Stomach (tissue), 8 donors: ENCODE measurements at regions not wholly inside any gene's neighbourhood (a gene's known extent, or its start where the extent isn't known, plus 50 kb on each side); places are given as distances from the start of the nearest gene placed in this dataset.

Experiments used
- DNase-seq, 2 donors: peaks; one replicate each; pipeline versions ENCODE4 v3.0.0 to v3.0.0-alpha.2; 2013 to 2019
- H3K27ac ChIP-seq, 5 donors: fragments of 200-600 bp in 4 of 5; sonication (generic) in 4 of 5; one replicate each; pipeline ENCODE4 v1.5.1; 2013 to 2019; ENCODE audit warnings: mild to moderate bottlenecking in 1 of 5, moderate library complexity in 1 of 5
- H3K27me3 ChIP-seq, 3 donors: fragments of 200-600 bp; sonication (generic); one replicate each; pipeline ENCODE4 v1.5.1; 2017 to 2019; ENCODE audit warnings: mixed run types in 1 of 3
- H3K36me3 ChIP-seq, 4 donors: fragments of 200-600 bp; sonication (generic); 1 replicate in 3 of 4; 2 replicates in 1 of 4; pipeline ENCODE4 v1.5.1; 2016 to 2019
- H3K4me1 ChIP-seq, 4 donors: fragments of 200-600 bp; sonication (generic); one replicate each; pipeline ENCODE4 v1.5.1; 2016 to 2019
- H3K4me3 ChIP-seq, 4 donors: fragments of 200-600 bp; sonication (generic) in 3 of 4; one replicate each; pipeline ENCODE4 v1.5.1; 2016 to 2019; ENCODE audit warnings: mild to moderate bottlenecking in 1 of 4
- H3K9me3 ChIP-seq, 4 donors: fragments of 200-600 bp; sonication (generic); one replicate each; pipeline ENCODE4 v1.5.1; 2016 to 2019
- EP300 ChIP-seq: sonication (generic); formaldehyde crosslinking; IDR thresholded peaks from one replicate; pipeline ENCODE4 v1.6.1; 2017; ENCODE audit warnings: antibody characterized with exemption
- POLR2A ChIP-seq, 4 donors: fragments of 450-650 bp; IDR thresholded peaks; one replicate each; pipeline ENCODE4 v1.6.1; 2016; ENCODE audit warnings: antibody characterized with exemption in 4 of 4, control low read depth in 2 of 4, mild to moderate bottlenecking in 1 of 4, moderate library complexity in 1 of 4
- POLR2AphosphoS5 ChIP-seq, 3 donors: sonication (generic); formaldehyde crosslinking; IDR thresholded peaks; one replicate each; pipeline ENCODE4 v1.6.1; 2016; ENCODE audit warnings: antibody characterized with exemption in 3 of 3
- WGBS, 5 donors: extraction: QIAGEN DNeasy Blood & Tissue Kit in 3 of 5; methylation state at CpG; one replicate each; pipeline versions ENCODE4 v1.1.5 to v1.1.7; 2013 to 2018; 5-methylcytosine and 5-hydroxymethylcytosine counted together
- intact Hi-C: fragments of 100-400 bp; cut with DNase I; formaldehyde crosslinking; loops from one replicate; pipeline ENCODE4 v1.15.1; 2023; ENCODE audit warnings: low total_unique reads
- TF ChIP-seq, protein P1 (sequence below), 7 experiments: fragments of 450-650 bp in 4 of 7; fragments of 200-600 bp in 3 of 7; sonication (generic) in 3 of 7; IDR thresholded peaks; one replicate each; pipeline ENCODE4 v1.5.1; 2016 to 2019; ENCODE audit warnings: antibody characterized with exemption in 7 of 7, control low read depth in 2 of 7, mild to moderate bottlenecking in 1 of 7
- donor health status: healthy with polysubstance abuse.
- donor health status: Bipolar disorder and iron deficiency.
- donor health status: healthy.

DNA sequence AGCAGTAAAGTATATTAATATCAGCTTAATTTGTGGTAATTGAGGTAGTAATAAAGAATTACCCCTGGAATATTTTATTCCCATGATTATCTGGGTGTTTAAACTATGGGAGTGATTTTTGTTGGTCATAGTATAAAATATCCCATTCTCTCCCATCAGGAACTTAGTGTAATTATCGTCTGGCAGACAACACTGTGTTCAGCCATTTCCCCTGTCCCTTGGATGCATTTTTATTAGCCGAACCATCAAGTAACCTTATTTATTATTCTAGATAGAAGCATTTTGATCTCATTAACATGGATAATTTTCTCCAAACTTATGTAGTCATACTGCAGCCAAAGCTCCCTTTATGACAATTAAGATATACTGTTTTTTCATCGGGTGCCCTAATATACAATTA is 320.8 kb downstream of the MAT2B start:
- Histone ChIP-seq H3K27ac (no peak overlapping the region), H3K9me3 (peaks cover 0 to 10% (median 7%) of the 10 kb centered on the region in 4 donors), H3K36me3 (no peaks in the 10 kb centered on the region), H3K27me3 (no peaks in the 10 kb centered on the region), H3K4me3 (no peak overlapping the region), H3K4me1 (no peaks in the 10 kb centered on the region)
- no peak for DNase-seq
- intact Hi-C loops: no loop called here
- TF ChIP-seq, protein P1, sequence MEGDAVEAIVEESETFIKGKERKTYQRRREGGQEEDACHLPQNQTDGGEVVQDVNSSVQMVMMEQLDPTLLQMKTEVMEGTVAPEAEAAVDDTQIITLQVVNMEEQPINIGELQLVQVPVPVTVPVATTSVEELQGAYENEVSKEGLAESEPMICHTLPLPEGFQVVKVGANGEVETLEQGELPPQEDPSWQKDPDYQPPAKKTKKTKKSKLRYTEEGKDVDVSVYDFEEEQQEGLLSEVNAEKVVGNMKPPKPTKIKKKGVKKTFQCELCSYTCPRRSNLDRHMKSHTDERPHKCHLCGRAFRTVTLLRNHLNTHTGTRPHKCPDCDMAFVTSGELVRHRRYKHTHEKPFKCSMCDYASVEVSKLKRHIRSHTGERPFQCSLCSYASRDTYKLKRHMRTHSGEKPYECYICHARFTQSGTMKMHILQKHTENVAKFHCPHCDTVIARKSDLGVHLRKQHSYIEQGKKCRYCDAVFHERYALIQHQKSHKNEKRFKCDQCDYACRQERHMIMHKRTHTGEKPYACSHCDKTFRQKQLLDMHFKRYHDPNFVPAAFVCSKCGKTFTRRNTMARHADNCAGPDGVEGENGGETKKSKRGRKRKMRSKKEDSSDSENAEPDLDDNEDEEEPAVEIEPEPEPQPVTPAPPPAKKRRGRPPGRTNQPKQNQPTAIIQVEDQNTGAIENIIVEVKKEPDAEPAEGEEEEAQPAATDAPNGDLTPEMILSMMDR (IDR thresholded peaks at IDR 0.05): no peak
- no peak for TF ChIP-seq POLR2A (IDR thresholded peaks at IDR 0.05)
- TF ChIP-seq EP300: no peak
- no peak for TF ChIP-seq POLR2AphosphoS5 (IDR thresholded peaks at IDR 0.05)
- WGBS, 5 donors: 81 to 91% (median 89%) methylated on average over 3 of the region's 3 CpGs

DNA sequence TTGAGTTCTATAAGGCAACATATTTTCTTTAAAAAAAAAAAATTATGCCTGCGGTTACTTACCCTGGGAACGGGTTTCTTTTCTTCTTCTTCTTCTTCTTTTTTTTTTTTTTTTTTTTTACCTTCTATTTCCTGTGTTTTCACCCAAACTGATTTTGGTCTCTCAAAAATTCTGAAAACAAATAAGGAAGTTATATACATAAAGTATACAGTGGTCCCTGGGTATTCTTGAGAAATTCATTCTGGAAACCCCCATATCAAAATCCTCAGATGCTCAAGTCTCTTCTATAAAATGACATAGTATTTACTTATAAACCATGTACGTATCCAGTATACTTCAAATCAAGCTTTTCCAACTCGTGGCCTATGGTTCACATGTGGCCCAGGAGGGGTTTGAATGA is 326.7 kb downstream of the MAT2B start:
- no peaks in the 10 kb centered on the region for H3K4me1 ChIP-seq
- no peak for DNase-seq
- intact Hi-C loops: no loop called here
- H3K27me3 ChIP-seq: no peaks in the 10 kb centered on the region
- no peak overlapping the region for H3K27ac ChIP-seq
- H3K36me3 ChIP-seq: no peaks in the 10 kb centered on the region
- TF ChIP-seq POLR2AphosphoS5 (IDR thresholded peaks at IDR 0.05) (no peak), EP300 (no peak), POLR2A (IDR thresholded peaks at IDR 0.05) (no peak)
- TF ChIP-seq, protein P1 (IDR thresholded peaks at IDR 0.05): no peak
- 73 to 76% (median 75%) methylated on average over 4 of the region's 4 CpGs for WGBS, 5 donors
- no peaks in the 10 kb centered on the region for H3K9me3 ChIP-seq
- H3K4me3 ChIP-seq: no peak overlapping the region

DNA sequence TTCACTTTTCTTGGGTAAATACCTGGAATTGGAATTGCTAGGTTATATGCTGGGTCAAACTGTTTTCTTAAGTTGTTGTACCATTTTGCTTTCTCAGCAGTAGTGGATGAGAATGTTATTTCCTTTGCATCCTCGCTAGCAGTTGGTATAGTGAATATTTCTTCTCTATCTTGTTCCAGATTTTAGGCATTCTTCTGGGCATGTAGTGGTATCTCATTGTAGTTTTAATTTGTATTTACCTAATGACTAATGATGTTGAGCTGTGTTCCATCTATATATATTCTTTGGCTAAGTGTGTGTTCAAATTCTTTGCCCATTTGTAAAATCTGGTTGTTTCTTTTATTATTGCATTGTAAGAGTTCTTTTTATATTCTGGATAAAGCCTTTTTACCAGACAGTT is 333.3 kb downstream of the MAT2B start:
- no peaks in the 10 kb centered on the region for H3K9me3 ChIP-seq
- H3K4me3 ChIP-seq: no peak overlapping the region
- no peaks in the 10 kb centered on the region for H3K27me3 ChIP-seq
- intact Hi-C loops: no loop called here
- TF ChIP-seq POLR2A (IDR thresholded peaks at IDR 0.05) (no peak), POLR2AphosphoS5 (IDR thresholded peaks at IDR 0.05) (no peak), EP300 (no peak)
- TF ChIP-seq, protein P1 (IDR thresholded peaks at IDR 0.05): no peak
- no peaks in the 10 kb centered on the region for H3K36me3 ChIP-seq
- 12 to 83% (median 67%) methylated on average over 1 of the region's 1 CpG for WGBS, 5 donors
- H3K27ac ChIP-seq: no peak overlapping the region
- H3K4me1 ChIP-seq: no peaks in the 10 kb centered on the region
- no peak for DNase-seq

DNA sequence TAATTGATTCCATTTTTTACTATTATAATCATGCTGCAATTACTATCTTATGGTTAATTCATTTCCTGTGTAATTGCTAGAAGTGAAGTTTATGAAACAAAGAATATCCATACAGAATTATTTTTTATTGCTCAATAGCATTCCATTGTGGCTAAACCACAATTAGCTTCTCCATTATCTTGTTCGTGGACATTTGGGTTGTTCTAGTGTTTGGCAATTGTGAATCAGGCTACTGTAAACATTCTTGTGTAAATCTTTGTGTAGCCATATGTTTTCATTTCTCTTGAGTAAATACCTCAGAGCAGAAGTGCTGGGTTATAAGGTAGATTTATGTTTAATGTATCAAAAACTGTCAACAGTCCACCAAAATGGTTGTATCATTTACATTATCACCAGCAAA is 341.1 kb downstream of the MAT2B start:
- H3K9me3 ChIP-seq: peaks cover 0 to 10% (median 4%) of the 10 kb centered on the region in 4 donors
- TF ChIP-seq EP300 (no peak), POLR2AphosphoS5 (IDR thresholded peaks at IDR 0.05) (no peak)
- no peak overlapping the region for H3K4me3 ChIP-seq
- DNase-seq: no peak
- WGBS, 5 donors: 6 to 23% (median 10%) methylated on average over 1 of the region's 1 CpG
- H3K27me3 ChIP-seq: no peaks in the 10 kb centered on the region
- H3K27ac ChIP-seq: no peak overlapping the region
- intact Hi-C loops: no loop called here
- H3K36me3 ChIP-seq: no peaks in the 10 kb centered on the region
- no peaks in the 10 kb centered on the region for H3K4me1 ChIP-seq

DNA sequence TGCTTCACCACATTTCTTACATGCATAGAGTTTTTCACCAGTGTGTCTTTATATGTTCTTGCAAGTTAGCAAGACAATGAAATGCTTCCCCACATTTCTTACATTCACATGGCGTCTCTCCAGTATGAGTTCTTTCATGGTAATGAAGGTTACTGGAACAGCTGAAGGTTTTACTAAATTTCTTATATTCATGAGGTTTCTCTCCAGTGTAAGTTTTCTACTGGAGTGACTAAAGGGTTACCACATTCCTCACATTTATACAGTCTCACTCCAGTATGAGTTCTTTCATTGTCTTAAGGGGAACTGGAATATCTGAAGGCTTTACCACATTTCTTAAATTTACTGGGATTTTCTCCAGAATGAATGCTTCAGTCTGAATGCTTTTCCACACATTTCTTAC is 350.3 kb downstream of the MAT2B start:
- Histone ChIP-seq H3K9me3 (peaks cover 0 to 19% (median 9%) of the 10 kb centered on the region in 4 donors), H3K27me3 (no peaks in the 10 kb centered on the region), H3K27ac (no peak overlapping the region), H3K4me1 (no peaks in the 10 kb centered on the region), H3K36me3 (no peaks in the 10 kb centered on the region), H3K4me3 (no peak overlapping the region)
- intact Hi-C loops: no loop called here
- TF ChIP-seq POLR2A (IDR thresholded peaks at IDR 0.05): no peak
- no peak for TF ChIP-seq EP300
- TF ChIP-seq, protein P1 (IDR thresholded peaks at IDR 0.05): no peak
- no peak for TF ChIP-seq POLR2AphosphoS5 (IDR thresholded peaks at IDR 0.05)
- no peak for DNase-seq
- 80 to 100% (median 88%) methylated on average over 1 of the region's 1 CpG for WGBS, 5 donors
